Ovary (tissue), 7 donors: ENCODE measurements at regions not wholly inside any gene's neighbourhood (a gene's known extent, or its start where the extent isn't known, plus 50 kb on each side); places are given as distances from the start of the nearest gene placed in this dataset.

ENCODE experiments used
- DNase-seq, 5 donors: peaks; one replicate each; pipeline ENCODE4 v3.0.0-alpha.2; 2019 to 2020
- H3K27ac ChIP-seq, 2 donors: fragments of 200-600 bp; one replicate each; pipeline versions ENCODE4 v1.5.1 to v1.8.0; 2019 to 2022
- H3K27me3 ChIP-seq: fragments of 200-600 bp; one replicate; pipeline ENCODE4 v1.8.0; 2022
- H3K36me3 ChIP-seq: fragments of 200-600 bp; sonication (generic); one replicate; pipeline ENCODE4 v1.5.1; 2019
- H3K4me1 ChIP-seq: one replicate; pipeline ENCODE4 v1.8.1; 2013; ENCODE audit warnings: mild to moderate bottlenecking, moderate library complexity; ENCODE audit not compliant: insufficient read depth
- H3K4me3 ChIP-seq: fragments of 200-600 bp; sonication (generic); one replicate; pipeline ENCODE4 v1.5.1; 2017
- H3K9me3 ChIP-seq, 2 donors: fragments of 200-600 bp in 1 of 2; sonication (generic) in 1 of 2; one replicate each; pipeline versions ENCODE4 v1.5.1 to v1.8.1; 2013 to 2019; ENCODE audit warnings: mild to moderate bottlenecking in 1 of 2, moderate library complexity in 1 of 2
- EP300 ChIP-seq: sonication (generic); formaldehyde crosslinking; IDR thresholded peaks from one replicate; pipeline ENCODE4 v1.6.1; 2017; ENCODE audit warnings: antibody characterized with exemption
- POLR2A ChIP-seq: fragments of 450-650 bp; IDR thresholded peaks from one replicate; pipeline ENCODE4 v1.6.1; 2017; ENCODE audit warnings: antibody characterized with exemption, mild to moderate bottlenecking, moderate library complexity
- WGBS, 3 donors: extraction: QIAGEN DNeasy Blood & Tissue Kit in 1 of 3; methylation state at CpG; one replicate each; pipeline versions ENCODE4 v1.1.5 to v1.1.7; 2013 to 2017; 5-methylcytosine and 5-hydroxymethylcytosine counted together
- intact Hi-C, 4 donors: fragments of 100-400 bp; cut with DNase I; formaldehyde crosslinking; loops; one replicate each; pipeline versions ENCODE4 v1.11.0 to v1.15.1; 2022 to 2023
- TF ChIP-seq, protein P1 (sequence below), 3 donors: fragments of 450-650 bp in 2 of 3; fragments of 200-600 bp in 1 of 3; IDR thresholded peaks; one replicate each; pipeline versions ENCODE4 v1.5.1 to v1.8.0; 2016 to 2022; ENCODE audit warnings: antibody characterized with exemption in 3 of 3, mild to moderate bottlenecking in 1 of 3
- donor health status: DM: no; HTN: no; CAD: no; lungs with moderate emphysema.
- donor health status: DM: no; HTN: no; CAD: no.
- donor health status: Bipolar disorder and iron deficiency.
- donor health status: DM: no; HTN: no; CAD: no.
- donor health status: DM: yes; HTN: yes; CAD: no.

DNA sequence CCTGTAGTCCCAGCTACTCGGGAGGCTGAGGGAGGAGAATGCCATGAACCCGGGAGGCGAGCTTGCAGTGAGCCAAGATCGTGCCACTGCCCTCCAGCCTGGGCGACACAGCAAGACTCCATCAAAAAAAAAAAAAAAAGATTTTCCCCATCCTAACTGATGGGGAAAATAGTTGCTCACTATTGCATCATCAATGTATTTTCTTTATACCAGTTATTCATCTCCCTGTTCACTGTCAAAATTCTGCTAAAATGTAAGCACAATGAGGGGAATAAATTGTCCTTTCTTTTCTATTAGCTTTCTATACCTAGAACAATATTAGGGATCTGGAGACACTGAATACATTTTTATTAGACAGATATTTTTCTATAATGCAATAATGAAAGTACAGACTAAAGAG, 561.3 kb downstream of the CCER1 start:
- Histone ChIP-seq H3K27ac (no peak overlapping the region), H3K9me3 (no peaks in the 10 kb centered on the region), H3K36me3 (no peaks in the 10 kb centered on the region), H3K4me1 (no peaks in the 10 kb centered on the region), H3K27me3 (no peaks in the 10 kb centered on the region), H3K4me3 (no peak overlapping the region)
- WGBS, 3 donors = 95 to 99% (median 98%) methylated on average over 5 of the region's 5 CpGs
- TF ChIP-seq EP300 = no peak
- intact Hi-C loops = no loop called here
- DNase-seq = no peak

- TF ChIP-seq POLR2A (no peak), EP300 (no peak)
- TF ChIP-seq, protein P1, sequence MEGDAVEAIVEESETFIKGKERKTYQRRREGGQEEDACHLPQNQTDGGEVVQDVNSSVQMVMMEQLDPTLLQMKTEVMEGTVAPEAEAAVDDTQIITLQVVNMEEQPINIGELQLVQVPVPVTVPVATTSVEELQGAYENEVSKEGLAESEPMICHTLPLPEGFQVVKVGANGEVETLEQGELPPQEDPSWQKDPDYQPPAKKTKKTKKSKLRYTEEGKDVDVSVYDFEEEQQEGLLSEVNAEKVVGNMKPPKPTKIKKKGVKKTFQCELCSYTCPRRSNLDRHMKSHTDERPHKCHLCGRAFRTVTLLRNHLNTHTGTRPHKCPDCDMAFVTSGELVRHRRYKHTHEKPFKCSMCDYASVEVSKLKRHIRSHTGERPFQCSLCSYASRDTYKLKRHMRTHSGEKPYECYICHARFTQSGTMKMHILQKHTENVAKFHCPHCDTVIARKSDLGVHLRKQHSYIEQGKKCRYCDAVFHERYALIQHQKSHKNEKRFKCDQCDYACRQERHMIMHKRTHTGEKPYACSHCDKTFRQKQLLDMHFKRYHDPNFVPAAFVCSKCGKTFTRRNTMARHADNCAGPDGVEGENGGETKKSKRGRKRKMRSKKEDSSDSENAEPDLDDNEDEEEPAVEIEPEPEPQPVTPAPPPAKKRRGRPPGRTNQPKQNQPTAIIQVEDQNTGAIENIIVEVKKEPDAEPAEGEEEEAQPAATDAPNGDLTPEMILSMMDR (IDR thresholded peaks at IDR 0.05) = no peak
- Histone ChIP-seq H3K36me3 (no peaks in the 10 kb centered on the region), H3K27me3 (no peaks in the 10 kb centered on the region), H3K27ac (no peak overlapping the region), H3K9me3 (no peaks in the 10 kb centered on the region), H3K4me1 (no peaks in the 10 kb centered on the region), H3K4me3 (no peak overlapping the region)
- DNase-seq = no peak
- WGBS, 3 donors = 63 to 83% (median 65%) methylated on average over 3 of the region's 3 CpGs
- intact Hi-C loops = no loop called here
Measured at GRCh38 chr12:90393089-90393488, 561.9 kb downstream of the CCER1 start.

DNA sequence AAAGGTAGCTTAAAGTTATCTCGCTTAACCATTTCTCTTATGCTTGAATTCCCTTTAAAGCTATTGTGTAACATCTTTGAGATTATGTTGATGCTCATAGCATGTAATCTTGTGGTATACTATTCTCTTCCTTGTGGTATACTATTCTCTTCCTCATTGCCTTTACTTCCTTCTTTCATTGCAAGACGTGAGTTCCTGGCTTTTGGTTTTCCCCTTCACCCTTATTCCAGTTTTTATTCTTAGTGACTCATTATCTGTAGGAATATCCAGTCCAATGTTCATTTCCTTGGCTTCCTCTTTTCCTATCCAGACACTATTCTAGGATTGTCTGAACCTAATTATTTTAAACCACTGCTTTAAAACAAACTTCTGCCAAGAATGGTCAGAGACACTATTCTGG, 564.0 kb downstream of the CCER1 start:
- Histone ChIP-seq H3K27me3 (no peaks in the 10 kb centered on the region), H3K36me3 (no peaks in the 10 kb centered on the region), H3K27ac (no peak overlapping the region), H3K4me1 (no peaks in the 10 kb centered on the region), H3K4me3 (no peak overlapping the region), H3K9me3 (no peaks in the 10 kb centered on the region)
- TF ChIP-seq EP300 = no peak
- TF ChIP-seq, protein P1 (IDR thresholded peaks at IDR 0.05) = no peak
- no peak for TF ChIP-seq POLR2A
- WGBS, 3 donors = 57 to 60% (median 60%) methylated on average over 2 of the region's 2 CpGs
- intact Hi-C loops = no loop called here
- DNase-seq = no peak

GRCh38 chr12:90368081-90368480, 586.9 kb downstream of the CCER1 start:
- intact Hi-C loops = no loop called here
- TF ChIP-seq, protein P1 (IDR thresholded peaks at IDR 0.05) = no peak
- no peak for TF ChIP-seq POLR2A
- DNase-seq = no peak

GRCh38 chr12:90366286-90366685, 588.7 kb downstream of the CCER1 start:
- no peak for DNase-seq
- H3K27me3 ChIP-seq = no peaks in the 10 kb centered on the region
- no peaks in the 10 kb centered on the region for H3K36me3 ChIP-seq
- 42 to 53% (median 49%) methylated on average over 2 of the region's 2 CpGs for WGBS, 3 donors
- no peak overlapping the region for H3K27ac ChIP-seq
- TF ChIP-seq EP300 (no peak), POLR2A (no peak)
- TF ChIP-seq, protein P1 (IDR thresholded peaks at IDR 0.05) = no peak
- no peaks in the 10 kb centered on the region for H3K9me3 ChIP-seq
- no peak overlapping the region for H3K4me3 ChIP-seq
- intact Hi-C loops = no loop called here
- H3K4me1 ChIP-seq = no peaks in the 10 kb centered on the region

More at GRCh38 chr12:90368081-90368480, 586.9 kb downstream of the CCER1 start:
- no peaks in the 10 kb centered on the region for H3K4me1 ChIP-seq
- WGBS, 3 donors = 81 to 97% (median 89%) methylated on average over 1 of the region's 1 CpG
- H3K9me3 ChIP-seq = no peaks in the 10 kb centered on the region
- H3K36me3 ChIP-seq = no peaks in the 10 kb centered on the region
- no peaks in the 10 kb centered on the region for H3K27me3 ChIP-seq
- no peak overlapping the region for H3K4me3 ChIP-seq
- no peak overlapping the region for H3K27ac ChIP-seq
